Body of pancreas (tissue), 4 donors: ENCODE measurements at regions not wholly inside any gene's neighbourhood (a gene's known extent, or its start where the extent isn't known, plus 50 kb on each side); places are given as distances from the start of the nearest gene placed in this dataset.

ENCODE experiments used
- ATAC-seq: fragments of 150-250 bp; one replicate; pipeline ENCODE4 v1.9.1; 2016
- DNase-seq, 4 donors: peaks; one replicate each; pipeline ENCODE4 v3.0.0-alpha.2; 2019
- H3K27ac ChIP-seq, 4 donors: fragments of 200-600 bp; sonication (generic); 1 replicate in 3 of 4; 2 replicates in 1 of 4; pipeline versions ENCODE4 v1.5.1 to v1.6.1; 2016 to 2019; ENCODE audit warnings: mild to moderate bottlenecking in 1 of 4, mixed read lengths in 1 of 4, moderate library complexity in 1 of 4
- H3K27me3 ChIP-seq, 2 donors: fragments of 200-600 bp; sonication (generic); one replicate each; pipeline ENCODE4 v1.6.0; 2016; ENCODE audit warnings: mild to moderate bottlenecking in 1 of 2
- H3K36me3 ChIP-seq, 2 donors: fragments of 200-600 bp; sonication (generic); replicated peaks in 1 of 2; 2 replicates each; pipeline ENCODE4 v1.5.1; 2016; ENCODE audit warnings: low read depth in 2 of 2; ENCODE audit not compliant: insufficient read depth in 1 of 2
- H3K4me1 ChIP-seq: fragments of 200-600 bp; sonication (generic); one replicate; pipeline ENCODE4 v1.6.0; 2016
- H3K4me3 ChIP-seq, 2 donors: fragments of 200-600 bp; sonication (generic); 1 replicate in 1 of 2; 2 replicates in 1 of 2; pipeline ENCODE4 v1.5.1; 2016 to 2019
- H3K9me3 ChIP-seq, 3 donors: fragments of 200-600 bp; sonication (generic); 1 replicate in 2 of 3; 2 replicates in 1 of 3; pipeline ENCODE4 v1.5.1; 2016
- POLR2A ChIP-seq, 3 donors: fragments of 450-650 bp; IDR thresholded peaks; one replicate each; pipeline ENCODE4 v1.6.1; 2016; ENCODE audit warnings: antibody characterized with exemption in 3 of 3, mild to moderate bottlenecking in 2 of 3
- WGBS, 2 donors: methylation state at CpG; one replicate each; pipeline ENCODE4 v1.1.5; 2017; 5-methylcytosine and 5-hydroxymethylcytosine counted together
- intact Hi-C: fragments of 100-400 bp; cut with DNase I; formaldehyde crosslinking; loops from one replicate; pipeline ENCODE4 v1.15.1; 2023
- TF ChIP-seq, protein P1 (sequence below), 7 experiments: fragments of 450-650 bp in 4 of 7; fragments of 200-600 bp in 3 of 7; sonication (generic) in 3 of 7; IDR thresholded peaks; one replicate each; pipeline ENCODE4 v1.5.1; 2016 to 2019; ENCODE audit warnings: antibody characterized with exemption in 7 of 7

DNA sequence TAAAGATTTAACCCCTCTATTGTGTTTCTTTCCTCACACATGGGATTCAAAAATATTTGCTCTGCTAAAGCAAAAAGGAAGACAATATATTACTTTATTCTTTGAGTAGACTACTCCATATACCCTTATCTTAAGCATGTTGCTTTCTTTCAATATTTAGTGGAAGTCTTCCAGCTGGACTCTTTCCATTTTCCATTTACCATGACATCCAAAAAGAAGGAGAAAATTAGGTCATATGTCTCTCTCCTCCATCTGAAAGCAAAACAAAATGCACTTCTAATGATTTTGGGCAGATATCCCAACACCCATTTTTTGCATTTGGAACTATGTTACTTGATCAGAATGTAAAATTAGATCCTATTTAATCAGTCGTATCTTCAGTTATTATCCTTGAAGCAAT is 1336.5 kb downstream of the PCDH19 start:
- 42 to 45% methylated on average over 1 of the region's 1 CpG for WGBS, 2 donors
- Histone ChIP-seq H3K27ac (no peak overlapping the region), H3K4me1 (no peaks in the 10 kb centered on the region), H3K36me3 (no peaks in the 10 kb centered on the region), H3K9me3 (no peaks in the 10 kb centered on the region), H3K27me3 (no peaks in the 10 kb centered on the region), H3K4me3 (no peak overlapping the region)
- TF ChIP-seq, protein P1, sequence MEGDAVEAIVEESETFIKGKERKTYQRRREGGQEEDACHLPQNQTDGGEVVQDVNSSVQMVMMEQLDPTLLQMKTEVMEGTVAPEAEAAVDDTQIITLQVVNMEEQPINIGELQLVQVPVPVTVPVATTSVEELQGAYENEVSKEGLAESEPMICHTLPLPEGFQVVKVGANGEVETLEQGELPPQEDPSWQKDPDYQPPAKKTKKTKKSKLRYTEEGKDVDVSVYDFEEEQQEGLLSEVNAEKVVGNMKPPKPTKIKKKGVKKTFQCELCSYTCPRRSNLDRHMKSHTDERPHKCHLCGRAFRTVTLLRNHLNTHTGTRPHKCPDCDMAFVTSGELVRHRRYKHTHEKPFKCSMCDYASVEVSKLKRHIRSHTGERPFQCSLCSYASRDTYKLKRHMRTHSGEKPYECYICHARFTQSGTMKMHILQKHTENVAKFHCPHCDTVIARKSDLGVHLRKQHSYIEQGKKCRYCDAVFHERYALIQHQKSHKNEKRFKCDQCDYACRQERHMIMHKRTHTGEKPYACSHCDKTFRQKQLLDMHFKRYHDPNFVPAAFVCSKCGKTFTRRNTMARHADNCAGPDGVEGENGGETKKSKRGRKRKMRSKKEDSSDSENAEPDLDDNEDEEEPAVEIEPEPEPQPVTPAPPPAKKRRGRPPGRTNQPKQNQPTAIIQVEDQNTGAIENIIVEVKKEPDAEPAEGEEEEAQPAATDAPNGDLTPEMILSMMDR (IDR thresholded peaks at IDR 0.05): no peak
- intact Hi-C loops: no loop called here
- ATAC-seq (no peak), DNase-seq (no peak)

- H3K4me3 ChIP-seq: no peak overlapping the region
- TF ChIP-seq, protein P1 (IDR thresholded peaks at IDR 0.05): no peak
- TF ChIP-seq POLR2A (IDR thresholded peaks at IDR 0.05): no peak
- ATAC-seq: no peak
- H3K9me3 ChIP-seq: no peaks in the 10 kb centered on the region
- H3K27me3 ChIP-seq: no peaks in the 10 kb centered on the region
- no peak overlapping the region for H3K27ac ChIP-seq
- H3K4me1 ChIP-seq: no peaks in the 10 kb centered on the region
- DNase-seq: no peak
- intact Hi-C loops: no loop called here
- H3K36me3 ChIP-seq: no peaks in the 10 kb centered on the region
These were observed 1358.4 kb downstream of the PCDH19 start for GRCh38 chrX:99051639-99052038.

DNA sequence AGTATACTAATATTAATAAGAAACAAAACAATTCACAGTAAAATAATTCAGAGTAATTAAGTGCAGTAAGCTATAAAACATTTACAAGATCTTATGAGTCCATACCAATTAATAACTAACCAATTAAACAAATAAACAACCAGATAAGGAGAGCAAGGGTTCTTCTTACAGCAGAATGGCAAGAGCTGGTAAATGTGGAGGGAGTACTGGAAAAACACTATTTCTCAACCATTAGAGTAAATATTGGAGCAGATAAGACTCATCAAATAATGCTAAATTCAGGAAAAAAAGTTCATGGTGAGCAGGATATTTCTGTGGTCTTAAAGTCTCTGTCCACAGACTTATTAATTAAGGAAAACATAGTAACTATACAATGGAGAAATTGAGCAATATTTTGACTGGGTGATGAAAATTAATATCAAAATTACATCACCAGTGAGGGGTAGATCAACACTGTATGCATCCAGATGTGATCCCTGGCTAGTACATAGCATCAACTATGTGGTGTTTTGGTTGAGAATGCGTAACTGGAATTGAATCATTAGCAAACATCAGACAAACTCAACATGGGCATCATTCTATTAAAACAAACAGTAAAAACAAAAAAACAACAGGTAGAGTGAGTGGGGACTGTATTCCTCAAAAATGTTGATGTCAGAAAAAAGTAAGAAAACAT is 1376.7 kb downstream of the PCDH19 start:
- 86 to 94% methylated on average over 1 of the region's 1 CpG for WGBS, 2 donors
- H3K4me3 ChIP-seq: no peak overlapping the region

DNA sequence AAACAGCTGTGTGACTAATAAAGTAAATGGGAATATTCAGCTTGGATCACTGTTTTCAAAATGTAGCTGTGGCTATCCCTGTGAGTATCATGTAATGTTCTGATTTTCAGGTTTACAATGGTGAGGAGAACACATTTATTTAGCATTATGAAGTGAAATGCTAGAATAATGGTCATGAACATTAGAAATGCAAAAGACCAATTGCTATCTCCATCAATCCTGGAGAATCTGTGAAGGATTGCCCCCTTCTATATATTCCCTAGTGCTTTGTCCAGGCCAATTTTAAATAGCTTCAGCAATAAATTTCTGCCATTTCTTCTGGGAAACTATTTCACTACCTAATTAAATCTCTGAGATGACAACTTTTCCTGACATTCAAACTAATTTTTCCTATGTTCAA is 1399.1 kb downstream of the PCDH19 start:
- no peak for ATAC-seq

More for the DNA sequence above, 1376.7 kb downstream of the PCDH19 start:
- ATAC-seq (no peak), DNase-seq (no peak)
- H3K27ac ChIP-seq: no peak overlapping the region
- H3K36me3 ChIP-seq: no peaks in the 10 kb centered on the region
- H3K27me3 ChIP-seq: peaks cover 0 to 4% of the 10 kb centered on the region in 2 donors
- intact Hi-C loops: no loop called here
- TF ChIP-seq, protein P1 (IDR thresholded peaks at IDR 0.05): no peak
- TF ChIP-seq POLR2A (IDR thresholded peaks at IDR 0.05): no peak
- H3K4me1 ChIP-seq: no peaks in the 10 kb centered on the region
- H3K9me3 ChIP-seq: no peaks in the 10 kb centered on the region

DNA sequence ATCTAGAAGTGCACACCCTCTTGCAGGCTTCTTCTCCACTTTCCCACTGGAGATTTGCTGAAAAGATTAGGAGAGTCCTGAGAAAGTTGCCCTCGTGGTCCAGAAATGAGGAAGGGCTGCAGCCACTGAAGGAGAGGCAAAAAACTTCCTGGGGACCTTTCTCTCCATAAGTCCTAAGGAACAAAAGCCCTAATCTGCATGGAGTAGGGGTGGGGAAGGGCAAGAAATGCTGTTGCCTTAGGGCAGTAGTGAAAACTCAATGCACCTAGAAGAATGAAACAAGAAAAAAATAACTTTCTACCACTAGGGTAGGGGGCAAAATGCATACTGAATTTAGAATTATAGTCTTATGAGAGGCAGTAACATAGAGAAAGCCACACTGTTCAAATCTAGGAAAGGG is 1408.8 kb downstream of the PCDH19 start:
- WGBS, 2 donors: 25 to 33% methylated on average over 1 of the region's 1 CpG
- no peak for DNase-seq
- H3K36me3 ChIP-seq: no peaks in the 10 kb centered on the region
- no peak overlapping the region for H3K4me3 ChIP-seq
- ATAC-seq: no peak
- H3K4me1 ChIP-seq: no peaks in the 10 kb centered on the region
- H3K27me3 ChIP-seq: no peaks in the 10 kb centered on the region
- intact Hi-C loops: no loop called here
- no peak overlapping the region for H3K27ac ChIP-seq
- H3K9me3 ChIP-seq: no peaks in the 10 kb centered on the region
- TF ChIP-seq POLR2A (IDR thresholded peaks at IDR 0.05): no peak
- TF ChIP-seq, protein P1 (IDR thresholded peaks at IDR 0.05): no peak

More for the DNA sequence above, 1399.1 kb downstream of the PCDH19 start:
- DNase-seq: no peak
- no peak overlapping the region for H3K27ac ChIP-seq
- intact Hi-C loops: no loop called here
- H3K4me1 ChIP-seq: no peaks in the 10 kb centered on the region
- no peak overlapping the region for H3K4me3 ChIP-seq
- no peaks in the 10 kb centered on the region for H3K27me3 ChIP-seq
- H3K9me3 ChIP-seq: no peaks in the 10 kb centered on the region
- no peaks in the 10 kb centered on the region for H3K36me3 ChIP-seq
- no peak for TF ChIP-seq POLR2A (IDR thresholded peaks at IDR 0.05)
- TF ChIP-seq, protein P1 (IDR thresholded peaks at IDR 0.05): no peak
